GM18511 (cell line): ENCODE measurements at regions not wholly inside any gene's neighbourhood (a gene's known extent, or its start where the extent isn't known, plus 50 kb on each side); places are given as distances from the start of the nearest gene placed in this dataset.
"Not testable (repeated sequence)": the region's sequence is repeated elsewhere in the genome, so short reads cannot be mapped to it uniquely, and the experiment has no call there.

ENCODE experiments used
- ATAC-seq: cut with Tn5 transposase; IDR thresholded peaks from one replicate; pipeline ENCODE4 v1.9.1; 2021; ENCODE audit warnings: mild to moderate bottlenecking, moderate library complexity; ENCODE audit not compliant: unreplicated experiment

GRCh38 chr3:27661797-27662196 lies 60.3 kb downstream of the EOMES start:
- ATAC-seq: no peak

- ATAC-seq: peak; percentile 87
These were observed 62.7 kb downstream of the EOMES start for GRCh38 chr3:27659279-27660021.

GRCh38 chr3:27658741-27659140 lies 63.4 kb downstream of the EOMES start:
- ATAC-seq: no peak

- ATAC-seq: no peak
These were observed 64.3 kb downstream of the EOMES start for GRCh38 chr3:27657871-27658270.

- no peak for ATAC-seq
These were observed 64.7 kb downstream of the EOMES start for GRCh38 chr3:27657404-27657803.

GRCh38 chr3:27656790-27657189 lies 65.3 kb downstream of the EOMES start:
- ATAC-seq: no peak

GRCh38 chr3:27655547-27655946 lies 66.6 kb downstream of the EOMES start:
- ATAC-seq: no peak

GRCh38 chr3:27653803-27654558 lies 68.1 kb downstream of the EOMES start:
- ATAC-seq: no peak

GRCh38 chr3:27649277-27649676 lies 72.8 kb downstream of the EOMES start:
- no peak for ATAC-seq

- no peak for ATAC-seq
These were observed 75.2 kb downstream of the EOMES start for GRCh38 chr3:27646896-27647295.

GRCh38 chr3:27644941-27645340 lies 77.2 kb downstream of the EOMES start:
- no peak for ATAC-seq

- ATAC-seq: no peak
These were observed 78.8 kb downstream of the EOMES start for GRCh38 chr3:27643355-27643754.

GRCh38 chr3:27642796-27643195 lies 79.3 kb downstream of the EOMES start:
- ATAC-seq: no peak

GRCh38 chr3:27641888-27642601 lies 80.1 kb downstream of the EOMES start:
- no peak for ATAC-seq

- ATAC-seq: no peak
These were observed 80.8 kb downstream of the EOMES start for GRCh38 chr3:27641271-27641800.

GRCh38 chr3:27639271-27639670 lies 82.9 kb downstream of the EOMES start:
- ATAC-seq: no peak

GRCh38 chr3:27638594-27638993 lies 83.5 kb downstream of the EOMES start:
- ATAC-seq: no peak

- ATAC-seq: no peak
These were observed 84.7 kb downstream of the EOMES start for GRCh38 chr3:27637346-27637995.

GRCh38 chr3:27635006-27635405 lies 87.1 kb downstream of the EOMES start:
- ATAC-seq: not testable (repeated sequence)

GRCh38 chr3:27633224-27633545 lies 88.9 kb downstream of the EOMES start:
- ATAC-seq: peak; percentile 38
